GM18870 (cell line): ENCODE measurements at regions not wholly inside any gene's neighbourhood (a gene's known extent, or its start where the extent isn't known, plus 50 kb on each side); places are given as distances from the start of the nearest gene placed in this dataset.
"Not testable (repeated sequence)": the region's sequence is repeated elsewhere in the genome, so short reads cannot be mapped to it uniquely, and the experiment has no call there.

Source experiments
- ATAC-seq: cut with Tn5 transposase; IDR thresholded peaks from one replicate; pipeline ENCODE4 v1.9.1; 2021; ENCODE audit warnings: moderate library complexity; ENCODE audit not compliant: unreplicated experiment

- no peak for ATAC-seq
These were observed 926.4 kb upstream of the SLC35B3 start for GRCh38 chr6:9361749-9362148.

DNA sequence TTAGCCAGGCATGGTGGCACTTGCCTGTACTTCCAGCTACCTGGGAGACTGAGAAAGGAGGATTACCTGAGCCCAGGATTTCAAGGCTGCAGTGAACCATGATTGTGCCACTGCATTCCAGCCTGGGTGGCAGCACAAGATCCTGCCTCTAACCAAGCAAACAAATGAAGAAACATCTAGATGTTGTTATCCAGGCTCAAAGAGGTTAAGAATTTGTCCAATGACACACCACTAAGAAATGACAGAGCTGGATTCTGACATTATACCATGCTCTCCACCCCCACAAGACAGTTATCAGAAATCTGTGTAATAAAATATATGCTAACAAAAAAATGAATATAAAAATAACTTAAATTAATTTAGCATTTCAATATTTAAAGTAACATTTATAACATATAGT is 925.5 kb upstream of the SLC35B3 start:
- ATAC-seq, result no peak

DNA sequence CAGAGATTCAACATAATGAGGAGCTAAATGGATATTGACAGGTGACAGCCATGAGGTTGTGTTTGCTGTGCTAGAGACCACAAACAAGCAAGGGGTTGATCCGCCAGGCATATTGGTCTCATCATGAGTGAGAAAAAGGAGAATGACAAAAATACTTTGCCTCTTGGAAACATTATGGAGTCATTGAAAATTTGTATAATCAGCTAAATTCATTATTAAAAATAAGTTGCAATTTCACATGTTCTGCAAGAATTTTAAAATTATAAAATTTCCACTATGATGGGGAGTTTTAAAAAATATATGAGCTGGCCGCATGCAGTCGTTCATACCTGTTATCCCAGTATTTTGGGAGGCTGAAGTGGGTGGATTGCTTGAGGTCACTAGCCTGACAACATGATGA is 912.3 kb upstream of the SLC35B3 start:
- no peak for ATAC-seq

GRCh38 chr6:9346923-9347322 is 911.6 kb upstream of the SLC35B3 start:
- no peak for ATAC-seq

- ATAC-seq, result no peak
These were observed 900.1 kb upstream of the SLC35B3 start for GRCh38 chr6:9335431-9335830.

DNA sequence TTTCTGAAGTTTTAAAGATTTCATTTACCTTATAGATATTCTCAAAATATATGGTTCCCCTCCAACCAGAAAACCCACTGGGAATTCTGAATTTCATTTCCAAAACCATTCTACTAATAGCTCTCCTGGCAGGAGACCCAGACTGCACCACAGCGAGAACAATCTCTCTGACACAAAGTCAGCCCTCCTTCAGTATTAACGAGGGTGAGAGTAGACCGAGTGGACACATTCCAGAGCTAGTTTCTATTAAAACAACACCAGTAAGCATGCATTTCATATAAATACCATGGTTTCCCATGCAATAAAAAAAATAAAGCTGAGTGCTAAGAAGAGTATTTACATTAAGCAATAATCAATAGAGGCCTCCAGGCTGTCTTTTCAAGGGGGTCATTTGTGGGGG is 899.6 kb upstream of the SLC35B3 start:
- no peak for ATAC-seq

DNA sequence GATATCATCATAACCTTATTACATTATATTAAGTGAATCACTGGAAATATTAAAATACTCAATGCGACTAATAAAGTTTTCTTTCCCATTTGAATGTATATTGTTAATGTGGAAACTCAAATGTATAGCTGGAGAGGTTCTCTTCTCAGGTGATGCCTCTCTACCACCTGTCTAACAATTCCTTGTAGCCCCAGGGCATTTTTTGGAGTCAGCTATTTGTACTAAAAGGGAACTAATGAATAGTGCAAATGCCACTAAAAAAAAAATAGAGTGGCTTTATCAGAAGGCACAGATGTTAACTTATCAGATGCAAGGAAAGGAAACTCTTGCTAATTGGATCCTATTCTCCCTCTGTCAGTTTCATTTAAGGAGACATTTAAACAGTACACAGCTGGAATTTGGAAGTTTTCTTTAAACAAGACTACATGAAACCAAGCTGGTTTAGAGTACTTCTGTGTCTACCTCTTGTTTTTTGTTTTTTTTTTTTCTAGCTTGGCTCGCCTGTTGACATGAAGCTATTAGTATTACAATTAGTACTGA is 897.0 kb upstream of the SLC35B3 start:
- no peak for ATAC-seq

- no peak for ATAC-seq
These were observed 881.5 kb upstream of the SLC35B3 start for GRCh38 chr6:9316831-9317230.

DNA sequence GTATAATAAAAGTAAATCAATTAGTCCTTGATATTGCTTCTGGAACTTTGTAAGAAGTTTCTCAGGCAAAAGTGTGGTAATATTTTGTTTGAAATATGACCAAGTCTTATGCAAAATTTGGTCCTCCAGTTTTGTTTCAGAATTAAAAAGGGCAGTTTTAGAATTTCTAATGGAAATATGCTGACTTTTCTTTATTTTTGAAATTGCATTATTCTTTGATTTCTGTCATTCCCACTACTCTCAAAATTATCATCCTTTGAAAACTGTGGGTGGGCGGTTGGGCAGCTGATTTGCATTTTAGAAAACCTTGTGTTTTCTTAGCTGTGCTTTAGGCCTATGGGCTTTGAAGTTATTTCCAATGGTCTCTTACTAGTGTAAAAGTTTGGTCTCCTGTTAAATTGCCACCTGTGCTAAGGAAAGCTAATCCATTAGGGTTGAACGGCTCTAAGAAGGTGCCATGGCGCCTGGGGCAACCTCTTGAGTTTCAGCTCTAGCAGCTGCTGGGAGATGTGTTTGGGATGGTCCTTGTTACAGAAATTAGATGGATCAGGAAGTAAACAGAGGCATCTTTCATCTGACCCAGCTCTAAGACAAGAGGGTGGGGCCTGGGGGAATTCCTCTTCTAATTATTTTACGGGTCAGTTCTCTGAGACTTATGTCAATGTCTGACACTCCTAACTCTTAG is 880.8 kb upstream of the SLC35B3 start:
- no peak for ATAC-seq

DNA sequence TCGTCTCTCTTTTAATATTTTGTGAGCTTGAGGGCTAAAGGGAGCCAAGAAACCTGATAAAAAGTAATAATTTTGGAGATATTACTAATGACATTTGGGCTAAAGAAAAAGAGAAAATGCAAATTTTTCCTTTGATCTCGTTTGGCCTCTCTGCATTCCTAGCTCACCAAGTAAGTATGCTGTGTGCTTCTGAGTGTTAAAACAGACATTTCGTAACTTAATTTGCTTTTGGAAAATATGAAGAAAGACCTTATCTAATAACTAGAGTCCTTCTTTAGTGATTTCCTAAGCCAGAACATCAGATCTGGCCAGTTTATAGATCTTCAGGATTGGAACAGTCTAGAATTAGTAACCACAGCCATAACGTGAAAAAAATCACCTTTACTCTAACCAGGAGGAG is 872.9 kb upstream of the SLC35B3 start:
- ATAC-seq, result no peak

GRCh38 chr6:9307786-9308185 is 872.4 kb upstream of the SLC35B3 start:
- no peak for ATAC-seq

- no peak for ATAC-seq
These were observed 871.8 kb upstream of the SLC35B3 start for GRCh38 chr6:9307187-9307586.

GRCh38 chr6:9295644-9296043 is 860.3 kb upstream of the SLC35B3 start:
- ATAC-seq, result no peak

- ATAC-seq, result no peak
These were observed 857.6 kb upstream of the SLC35B3 start for GRCh38 chr6:9292975-9293374.

GRCh38 chr6:9290342-9290741 is 855.0 kb upstream of the SLC35B3 start:
- not testable (repeated sequence) for ATAC-seq

DNA sequence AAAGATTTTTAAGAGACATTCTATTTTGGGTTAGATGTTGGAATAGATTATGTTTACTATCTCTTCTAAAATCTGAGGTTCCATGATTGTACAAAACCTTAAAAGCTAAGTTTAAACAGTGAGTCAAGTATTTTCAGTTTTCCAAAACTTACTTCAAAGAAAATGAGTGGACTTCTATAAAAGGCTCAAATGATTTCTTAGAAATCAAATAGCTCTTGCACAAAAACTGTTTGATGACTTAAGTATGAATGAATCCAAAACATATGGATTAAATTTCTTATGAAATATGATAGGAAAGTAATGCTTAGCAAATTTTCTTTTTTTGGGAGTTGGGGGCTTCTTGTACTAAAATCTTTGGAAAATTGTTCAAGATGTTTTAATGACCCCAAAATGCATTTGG is 837.3 kb upstream of the SLC35B3 start:
- ATAC-seq, result no peak

GRCh38 chr6:9266741-9267140 is 831.4 kb upstream of the SLC35B3 start:
- ATAC-seq, result no peak

- ATAC-seq, result no peak
These were observed 821.9 kb upstream of the SLC35B3 start for GRCh38 chr6:9257215-9257614.

GRCh38 chr6:9254251-9254650 is 818.9 kb upstream of the SLC35B3 start:
- no peak for ATAC-seq

GRCh38 chr6:9252799-9253198 is 817.5 kb upstream of the SLC35B3 start:
- no peak for ATAC-seq

GRCh38 chr6:9250852-9251251 is 815.5 kb upstream of the SLC35B3 start:
- no peak for ATAC-seq

DNA sequence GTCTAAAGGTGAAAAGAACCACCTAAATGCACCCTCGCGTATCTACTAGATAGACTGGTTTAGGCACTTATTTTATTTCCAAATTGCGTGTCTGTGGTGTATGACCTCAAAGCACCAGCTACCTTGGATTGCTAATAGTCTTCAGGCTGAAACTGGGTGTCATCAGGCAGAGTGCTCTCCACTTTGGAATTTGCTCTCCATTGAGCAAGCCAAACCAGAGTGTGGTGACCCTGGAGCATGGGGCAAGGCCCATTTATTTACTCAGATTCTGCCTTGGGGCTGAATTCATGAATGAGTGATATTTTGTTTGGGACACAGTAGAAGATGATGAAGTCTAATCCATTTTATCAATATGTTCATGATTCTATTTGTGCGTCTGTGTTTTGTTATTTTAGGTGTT is 812.8 kb upstream of the SLC35B3 start:
- no peak for ATAC-seq

GRCh38 chr6:9240861-9241260 is 805.5 kb upstream of the SLC35B3 start:
- no peak for ATAC-seq
